IMR-90 (cell line): ENCODE measurements at regions not wholly inside any gene's neighbourhood (a gene's known extent, or its start where the extent isn't known, plus 50 kb on each side); places are given as distances from the start of the nearest gene placed in this dataset.

Source experiments
- ATAC-seq: fragments of 200-7000 bp; cut with Tn5 transposase; 2 replicates; pipeline ENCODE4 v1.9.1; 2020; ENCODE audit warnings: low read depth, mild to moderate bottlenecking, moderate library complexity
- BruUV-seq: library from RNA; stranded (reverse); fragments of 400-500 nt; replicated peaks from 2 replicates; lab custom pipeline; 2021; lab: Mats Ljungman, UMichigan
- CTCF ChIA-PET: fragments of 300-600 bp; formaldehyde crosslinking; extraction: SDS; loops from one replicate; lab custom pipeline; 2021; ENCODE audit warnings: antibody characterized with exemption; lab: Yijun Ruan, JAX
- POLR2A ChIA-PET: fragments of 300-600 bp; sonication (Branson Sonifier 250); formaldehyde crosslinking; loops from one replicate; lab custom pipeline; 2022; ENCODE audit warnings: antibody characterized with exemption; ENCODE audit not compliant: unreplicated experiment; lab: Charles Lee
- DNase-seq: peaks from one replicate; pipeline ENCODE4 v3.0.0; 2013
- H2AFZ ChIP-seq: replicated peaks from 2 replicates; pipeline ENCODE3; 2013; ENCODE audit warnings: low read length, mild to moderate bottlenecking; ENCODE audit not compliant: poor library complexity
- H2AK5ac ChIP-seq: 2 replicates; pipeline ENCODE4 v1.6.1; 2013; ENCODE audit warnings: low read depth, low read length, inconsistent platforms
- H2AK9ac ChIP-seq: replicated peaks from 2 replicates; pipeline ENCODE3; 2013; ENCODE audit warnings: mild to moderate bottlenecking, low read depth, low read length, moderate library complexity; ENCODE audit not compliant: poor library complexity
- H2BK120ac ChIP-seq: 2 replicates; pipeline ENCODE4 v1.6.1; 2013; ENCODE audit warnings: low read depth, low read length, inconsistent platforms
- H2BK15ac ChIP-seq: 3 replicates; pipeline ENCODE4 v1.6.1; 2013; ENCODE audit warnings: low read depth, low read length, inconsistent platforms
- H2BK20ac ChIP-seq: 2 replicates; pipeline ENCODE4 v1.6.1; 2013; ENCODE audit warnings: low read depth, mild to moderate bottlenecking, inconsistent platforms, low read length, moderate library complexity
- H2BK5ac ChIP-seq: 2 replicates; pipeline ENCODE4 v1.6.1; 2013; ENCODE audit warnings: mild to moderate bottlenecking, low read depth, low read length, inconsistent platforms; ENCODE audit not compliant: poor library complexity, severe bottlenecking
- H3K14ac ChIP-seq: replicated peaks from 2 replicates; pipeline ENCODE4 v1.6.1; 2013; ENCODE audit warnings: low read depth, low read length, inconsistent platforms
- H3K18ac ChIP-seq: 2 replicates; pipeline ENCODE4 v1.6.1; 2013; ENCODE audit warnings: low read depth, low read length, control low read depth
- H3K23ac ChIP-seq: 2 replicates; pipeline ENCODE4 v1.6.1; 2013; ENCODE audit warnings: low read depth, low read length, inconsistent platforms
- H3K27ac ChIP-seq: 2 replicates; pipeline ENCODE4 v1.5.1; 2013; ENCODE audit warnings: mild to moderate bottlenecking, control low read depth, low read length; ENCODE audit not compliant: insufficient read depth
- H3K27me3 ChIP-seq: 2 replicates; pipeline ENCODE4 v1.6.1; 2013; ENCODE audit warnings: low read length; ENCODE audit not compliant: control insufficient read depth, insufficient read depth
- H3K36me3 ChIP-seq: 2 replicates; pipeline ENCODE4 v1.6.1; 2013; ENCODE audit warnings: low read length, mixed read lengths; ENCODE audit not compliant: control insufficient read depth, insufficient read depth
- H3K4ac ChIP-seq: 2 replicates; pipeline ENCODE4 v1.6.1; 2013; ENCODE audit warnings: low read depth, low read length, inconsistent platforms
- H3K4me1 ChIP-seq: 2 replicates; pipeline ENCODE4 v1.6.1; 2013; ENCODE audit warnings: low read length, mixed read lengths; ENCODE audit not compliant: control insufficient read depth, insufficient read depth
- H3K4me2 ChIP-seq: 2 replicates; pipeline ENCODE4 v1.6.1; 2013; ENCODE audit warnings: low read depth, mild to moderate bottlenecking, control low read depth, low read length, moderate library complexity
- H3K4me3 ChIP-seq: 2 replicates; pipeline ENCODE4 v1.5.1; 2013; ENCODE audit warnings: low read depth, mild to moderate bottlenecking, control low read depth, low read length, moderate library complexity; ENCODE audit not compliant: insufficient read depth
- H3K56ac ChIP-seq: 2 replicates; pipeline ENCODE4 v1.6.1; 2013; ENCODE audit warnings: low read length, inconsistent platforms; ENCODE audit not compliant: insufficient read depth; ENCODE audit errors: extremely low read depth
- H3K79me1 ChIP-seq, 2 experiments: 2 replicates each; pipeline ENCODE4 v1.6.1; 2013; ENCODE audit warnings: low read length in 2 of 2, inconsistent platforms in 1 of 2, low read depth in 1 of 2
- H3K9ac ChIP-seq: 2 replicates; pipeline ENCODE4 v1.6.1; 2013; ENCODE audit warnings: low read depth, low read length, control low read depth
- H3K9me1 ChIP-seq: 2 replicates; pipeline ENCODE4 v1.6.1; 2013; ENCODE audit warnings: low read length, inconsistent platforms; ENCODE audit not compliant: insufficient read depth
- H3K9me3 ChIP-seq: 2 replicates; pipeline ENCODE4 v1.6.1; 2013; ENCODE audit warnings: low read length; ENCODE audit not compliant: control insufficient read depth, insufficient read depth
- H4K20me1 ChIP-seq: 2 replicates; pipeline ENCODE4 v1.6.1; 2013; ENCODE audit warnings: low read length, inconsistent platforms; ENCODE audit not compliant: insufficient read depth
- H4K5ac ChIP-seq: 2 replicates; pipeline ENCODE4 v1.6.1; 2013; ENCODE audit warnings: mild to moderate bottlenecking, low read depth, low read length, control low read depth
- H4K8ac ChIP-seq, 2 experiments: 2 replicates each; pipeline ENCODE4 v1.6.1; 2013; ENCODE audit warnings: low read depth in 2 of 2, low read length in 2 of 2, control low read depth in 1 of 2, inconsistent platforms in 1 of 2
- H4K91ac ChIP-seq: 2 replicates; pipeline ENCODE4 v1.6.1; 2013; ENCODE audit warnings: low read depth, low read length, inconsistent platforms; ENCODE audit not compliant: insufficient read depth
- BHLHE40 ChIP-seq: fragments of 150-350 bp; IDR thresholded peaks from 2 replicates; pipeline ENCODE4 v1.6.1; 2016; ENCODE audit warnings: mild to moderate bottlenecking, low read depth, low read length
- CHD1 ChIP-seq: IDR thresholded peaks from 2 replicates; pipeline ENCODE4 v1.6.1; 2012; ENCODE audit warnings: low read depth, low read length, improper control_type of control experiment
- CTCF ChIP-seq: conservative IDR thresholded peaks from 2 replicates; pipeline ENCODE4 v1.5.1; 2012; ENCODE audit warnings: mild to moderate bottlenecking, low read depth, low read length, improper control_type of control experiment
- MAFK ChIP-seq: IDR thresholded peaks from 2 replicates; pipeline ENCODE4 v1.6.1; 2012; ENCODE audit warnings: low read depth, low read length, improper control_type of control experiment
- MAZ ChIP-seq: IDR thresholded peaks from 2 replicates; pipeline ENCODE4 v1.6.1; 2012; ENCODE audit warnings: low read depth, mild to moderate bottlenecking, low read length, improper control_type of control experiment, moderate library complexity, borderline replicate concordance
- POLR2A ChIP-seq: IDR thresholded peaks from 2 replicates; pipeline ENCODE4 v1.6.1; 2012; ENCODE audit warnings: mild to moderate bottlenecking, low read depth, low read length
- USF2 ChIP-seq: fragments of 150-350 bp; IDR thresholded peaks from 2 replicates; pipeline ENCODE4 v1.6.1; 2017; ENCODE audit warnings: mild to moderate bottlenecking, antibody characterized with exemption, low read length, low read depth
- WGBS, 2 experiments: methylation state at CpG; one replicate each; pipeline versions ENCODE4 v1.1.5 to v1.1.7; 2013; ENCODE audit warnings: missing lambda C conversion rate in 2 of 2; ENCODE audit not compliant: insufficient read length in 1 of 2; ENCODE audit errors: extremely low coverage in 2 of 2; 5-methylcytosine and 5-hydroxymethylcytosine counted together
- dilution Hi-C: fragments of 300-500 bp; cut with HindIII; formaldehyde crosslinking; loops from one replicate; pipeline ENCODE4 v1.14.3; 2018; ENCODE audit warnings: low sequenced_read_pairs; ENCODE audit not compliant: unreplicated experiment
- in situ Hi-C: fragments of 300-500 bp; cut with MboI; formaldehyde crosslinking; loops from 3 replicates; pipeline ENCODE4 v1.14.3; 2019; ENCODE audit warnings: low sequenced_read_pairs, inconsistent platforms, mixed read lengths
- intact Hi-C: fragments of 100-400 bp; cut with micrococcal nuclease; formaldehyde crosslinking; loops from 2 replicates; pipeline ENCODE4 v1.10.0; 2022

- H3K27ac ChIP-seq: peak overlapping the region; percentile 27; the same call in 1 of the 2 replicates
- peak overlapping the region; percentile 5; the same call in 1 of the 2 replicates for H4K5ac ChIP-seq
- H3K27me3 ChIP-seq: no peaks in the 10 kb centered on the region
- no peaks in the 10 kb centered on the region for H3K36me3 ChIP-seq
- in situ Hi-C loops (no loop called here), intact Hi-C loops (no loop called here), dilution Hi-C loops (no loop called here)
- H2BK120ac ChIP-seq: peak overlapping the region; percentile 90; the same call in 1 of the 2 replicates
- H3K9me3 ChIP-seq: no peaks in the 10 kb centered on the region
- DNase-seq: peak; percentile 43
- no peak overlapping the region for H2AFZ ChIP-seq
- ChIA-PET POLR2A (interaction anchor here (1.4 kb wide), 1 partner anchor 94 kb away, joined by 3 read pairs; no protein-coding TSS in a partner anchor), CTCF (interaction anchor here (0.6 to 1.0 kb wide), 2 partner anchors 9 to 42 kb away, joined by 3 read pairs; no protein-coding TSS in a partner anchor)
- WGBS, 2 experiments: no CpG with 5 or more reads among the region's 4 CpGs
- H3K9ac ChIP-seq: no peak overlapping the region
- no peak overlapping the region for H2AK5ac ChIP-seq
- peaks cover 13% of the 10 kb centered on the region for H3K4me1 ChIP-seq
- H3K14ac ChIP-seq: no peak overlapping the region
- H2AK9ac ChIP-seq: no peak overlapping the region
- H3K4me2 ChIP-seq: no peak overlapping the region
- no TSS peak for BruUV-seq
- H2BK5ac ChIP-seq: peak overlapping the region; percentile 97
- no peak overlapping the region for H2BK20ac ChIP-seq
- no peaks in the 10 kb centered on the region for H4K20me1 ChIP-seq
- TF ChIP-seq CTCF: no peak
- no peak for TF ChIP-seq MAFK
- TF ChIP-seq CHD1: no peak
- TF ChIP-seq MAZ: no peak
- TF ChIP-seq USF2: no peak
- no peak for TF ChIP-seq POLR2A
- TF ChIP-seq BHLHE40: no peak
- H3K56ac ChIP-seq: no peak overlapping the region
- peaks cover 0 to 23% of the 10 kb centered on the region in 2 experiments; a peak in 2 of 4 replicates for H3K79me1 ChIP-seq
- no peak overlapping the region for H3K23ac ChIP-seq
- H3K18ac ChIP-seq: peak overlapping the region; percentile 61; the same call in 1 of the 2 replicates
- no peak overlapping the region for H2BK15ac ChIP-seq
- H4K91ac ChIP-seq: no peak overlapping the region
- H4K8ac ChIP-seq: peak overlapping the region in 1 of 2 experiments; percentile 1; a peak in 2 of 4 replicates
- peak; percentile 70; the same call in 1 of the 2 replicates for ATAC-seq
- no peak overlapping the region for H3K4me3 ChIP-seq
- H3K9me1 ChIP-seq: peaks cover 5% of the 10 kb centered on the region; the same call in 1 of the 2 replicates
- no peak overlapping the region for H3K4ac ChIP-seq
Measured at GRCh38 chr5:14063138-14063537, 80.0 kb upstream of the TRIO start.
